ENCODE measurements at regions not wholly inside any gene's neighbourhood (a gene's known extent, or its start where the extent isn't known, plus 50 kb on each side); places are given as distances from the start of the nearest gene placed in this dataset.

DNA sequence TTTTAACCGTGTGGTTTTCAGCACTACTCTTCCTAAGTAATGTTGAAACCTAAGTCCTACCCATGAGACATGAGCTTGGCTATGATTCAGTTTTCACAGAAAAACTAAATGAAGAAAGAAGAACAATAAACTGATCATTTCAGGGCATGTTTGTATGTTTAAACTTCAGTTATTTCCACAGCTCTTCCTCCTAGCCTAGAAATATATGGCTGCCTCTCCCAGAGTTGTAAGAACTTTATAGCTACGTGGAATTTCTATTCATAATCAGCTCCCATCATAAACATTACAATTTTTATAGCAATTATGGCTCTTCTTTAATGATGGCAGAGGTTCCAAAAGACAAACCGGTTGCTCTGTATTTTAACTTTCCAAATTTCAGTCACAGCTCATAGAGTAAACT, 314.7 kb upstream of the ADAMTSL1 start:
- no peak for DNase-seq

DNA sequence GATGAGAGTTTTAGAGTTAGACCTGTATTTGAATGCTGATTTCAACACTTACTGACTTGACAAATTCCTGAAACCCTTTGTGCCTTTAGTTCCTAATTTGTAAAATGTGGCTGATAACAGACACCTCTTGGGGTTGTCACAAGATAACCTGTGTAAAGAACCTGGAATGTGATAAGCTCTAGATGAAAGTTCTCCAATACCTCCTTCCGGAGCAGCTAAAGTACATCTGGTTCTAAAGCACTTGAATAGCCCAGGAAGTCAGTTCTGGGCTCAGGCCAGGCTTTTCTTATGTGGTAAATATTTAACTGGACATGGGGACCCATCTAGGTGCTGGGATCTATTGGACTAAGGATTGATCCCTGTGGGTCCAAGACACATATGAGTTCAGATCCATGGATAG, 310.8 kb upstream of the ADAMTSL1 start:
- no peak for DNase-seq

DNA sequence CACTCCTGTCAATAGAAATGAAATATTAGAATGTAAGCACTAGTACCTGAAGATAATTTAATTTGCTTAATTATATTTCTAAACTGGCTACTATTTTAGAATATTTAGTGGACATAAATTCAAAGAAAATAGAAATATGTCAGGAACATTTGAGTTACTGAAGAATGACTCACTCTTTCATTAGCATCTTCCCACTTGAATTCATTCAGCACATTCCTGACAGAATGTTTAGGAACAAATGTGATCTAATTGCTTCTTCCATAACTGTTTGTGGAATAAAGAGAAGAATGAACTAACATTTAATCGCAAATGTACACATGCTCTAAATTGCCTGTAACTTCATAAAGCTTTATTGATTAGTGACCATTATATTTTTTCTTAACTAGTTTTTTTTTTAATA, 306.2 kb upstream of the ADAMTSL1 start:
- DNase-seq: no peak

DNA sequence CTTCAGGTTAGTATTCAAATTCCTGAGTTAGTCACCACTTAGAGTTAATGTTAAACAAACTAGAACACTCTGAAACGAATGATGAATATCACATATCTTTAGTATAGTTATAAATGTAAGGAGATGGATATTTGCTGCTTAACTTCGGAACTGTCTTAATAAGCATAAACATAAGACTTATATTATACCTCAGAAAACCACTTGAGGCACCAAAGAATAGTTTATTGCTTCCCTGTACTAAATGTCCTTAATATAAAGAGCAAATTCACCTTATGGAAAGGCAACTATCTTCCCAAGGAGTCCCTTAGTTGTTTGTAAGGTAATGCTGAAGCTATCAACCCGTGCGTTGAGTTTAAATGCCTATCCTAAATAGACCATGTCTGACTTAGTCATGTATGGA, 300.0 kb upstream of the ADAMTSL1 start:
- DNase-seq: no peak

DNA sequence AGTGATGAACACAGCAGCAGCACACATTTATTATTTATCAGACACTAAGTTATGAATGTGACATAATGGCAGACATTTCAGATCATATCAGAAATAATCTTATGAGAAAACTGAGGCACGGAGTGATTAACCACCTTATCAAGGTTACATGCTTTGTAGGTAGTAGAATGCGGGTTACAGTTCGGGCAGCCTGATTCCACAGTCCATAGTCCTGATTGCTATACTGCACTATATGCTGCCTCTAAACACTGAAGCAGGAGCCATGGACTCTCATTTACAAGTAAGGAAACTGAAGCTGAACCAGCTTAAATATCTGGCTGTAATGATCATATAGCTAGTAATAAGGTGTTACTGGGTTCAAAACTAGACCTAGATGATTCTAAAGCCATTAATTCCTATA, 291.3 kb upstream of the ADAMTSL1 start:
- no peak for DNase-seq

DNA sequence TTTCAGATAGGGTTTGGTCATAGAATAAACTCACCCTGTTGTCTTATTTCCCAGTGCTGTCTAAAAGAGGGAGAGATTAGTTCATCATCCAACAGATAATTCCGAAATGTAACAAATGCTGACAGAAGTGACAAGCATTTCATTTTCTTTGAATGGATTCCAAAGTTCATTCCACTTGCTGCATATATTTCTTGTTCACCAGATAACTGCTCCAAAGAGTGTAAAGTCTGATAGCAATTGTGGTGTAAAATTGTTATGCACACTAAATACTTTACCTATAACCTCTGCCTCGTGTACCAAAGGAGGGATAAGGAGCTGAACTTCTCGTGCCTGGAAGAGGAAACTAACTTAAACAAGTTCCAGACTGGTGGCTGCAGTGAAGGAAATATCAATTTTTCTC, 290.0 kb upstream of the ADAMTSL1 start:
- DNase-seq: no peak

DNA sequence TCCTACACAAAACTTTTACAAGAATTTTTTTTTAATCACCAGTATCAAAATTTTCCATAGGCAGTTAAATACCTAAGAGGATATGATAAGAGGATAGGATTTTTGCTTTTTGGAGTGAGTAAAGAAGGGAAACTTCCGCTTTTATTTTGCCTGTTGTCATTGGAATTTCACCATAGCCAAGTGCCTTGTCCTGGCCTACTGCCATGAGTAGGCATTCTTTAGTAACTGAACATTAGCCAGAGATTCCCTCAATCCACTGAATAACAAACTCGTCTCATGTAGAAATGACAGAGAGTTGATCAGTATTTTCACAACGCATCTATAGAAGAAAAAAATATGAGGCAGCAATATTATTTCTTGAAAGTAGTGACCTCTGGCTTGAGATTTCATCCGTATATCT, 289.6 kb upstream of the ADAMTSL1 start:
- DNase-seq: no peak

DNA sequence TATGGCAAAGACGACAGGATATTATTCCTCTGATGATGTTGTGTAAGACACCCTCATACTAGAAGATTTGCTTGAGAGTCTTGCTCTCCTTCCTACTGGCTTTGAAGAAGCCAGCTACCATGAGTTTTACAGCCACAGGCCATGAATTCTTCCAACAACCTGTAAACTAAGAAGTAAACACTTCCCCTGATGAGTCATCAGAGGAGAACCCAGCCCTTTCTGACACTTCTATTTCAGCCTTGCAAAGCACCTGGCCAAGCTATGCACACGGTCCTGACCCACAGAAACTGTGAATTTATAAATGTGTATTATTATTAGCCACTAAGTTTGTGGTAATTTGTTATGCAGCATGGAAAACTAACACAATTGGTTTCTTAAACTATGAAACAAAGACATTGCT, 288.8 kb upstream of the ADAMTSL1 start:
- no peak for DNase-seq

DNA sequence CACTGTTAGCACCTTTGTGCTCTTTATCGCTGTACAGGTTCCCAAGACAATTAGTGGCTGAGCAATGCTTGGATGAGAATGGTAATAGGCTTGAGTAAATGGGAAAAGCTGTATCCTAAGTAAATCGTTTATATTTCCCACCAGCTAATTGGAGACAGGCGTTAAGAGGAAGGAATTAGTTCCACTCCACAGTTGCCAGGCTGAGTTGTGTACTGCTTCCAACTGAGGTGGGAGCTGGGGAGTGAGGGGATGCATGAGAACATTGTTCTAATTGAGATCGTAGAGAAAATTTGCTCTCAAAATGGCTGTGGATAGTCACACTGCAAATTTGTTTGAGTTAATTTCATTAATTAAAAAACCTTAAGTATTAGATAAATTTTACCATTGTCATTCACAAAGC, 285.0 kb upstream of the ADAMTSL1 start:
- no peak for DNase-seq

DNA sequence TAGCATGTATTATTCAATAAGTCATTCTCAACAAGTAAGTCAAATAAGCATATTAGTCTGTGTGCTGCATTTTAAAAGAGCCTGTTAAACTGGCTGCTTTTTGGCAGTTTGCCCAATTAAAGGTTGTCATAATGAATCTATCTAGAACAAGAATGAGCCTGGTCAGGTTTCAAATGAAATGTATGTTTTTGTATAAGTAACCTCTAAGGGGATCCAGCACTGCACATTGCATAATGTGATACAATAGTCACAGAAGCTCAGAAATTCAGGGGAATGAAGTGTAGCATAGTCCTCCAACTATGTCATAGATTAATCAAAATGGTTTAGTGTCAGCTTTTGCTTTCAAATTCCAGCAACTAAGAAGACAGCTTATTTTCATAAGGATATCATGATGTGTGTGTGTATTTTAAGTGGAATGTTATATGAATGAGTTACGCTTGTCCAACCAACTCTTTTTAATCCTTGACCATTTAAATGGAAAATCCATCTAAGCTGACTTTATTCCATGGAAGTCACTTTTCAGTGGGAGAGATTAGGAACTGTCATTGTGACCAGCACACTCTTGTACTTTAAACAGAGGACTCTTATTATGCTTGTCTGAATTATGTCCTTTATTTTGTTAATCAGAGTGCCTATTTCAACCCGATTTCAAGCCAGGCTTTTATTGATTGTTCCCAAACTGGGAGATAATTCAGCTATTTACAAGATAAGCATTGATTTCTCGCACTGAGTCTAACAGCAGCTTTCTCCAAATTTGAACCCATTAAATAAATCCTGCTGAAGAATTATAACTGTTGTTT, 283.9 kb upstream of the ADAMTSL1 start:
- no peak for DNase-seq

DNA sequence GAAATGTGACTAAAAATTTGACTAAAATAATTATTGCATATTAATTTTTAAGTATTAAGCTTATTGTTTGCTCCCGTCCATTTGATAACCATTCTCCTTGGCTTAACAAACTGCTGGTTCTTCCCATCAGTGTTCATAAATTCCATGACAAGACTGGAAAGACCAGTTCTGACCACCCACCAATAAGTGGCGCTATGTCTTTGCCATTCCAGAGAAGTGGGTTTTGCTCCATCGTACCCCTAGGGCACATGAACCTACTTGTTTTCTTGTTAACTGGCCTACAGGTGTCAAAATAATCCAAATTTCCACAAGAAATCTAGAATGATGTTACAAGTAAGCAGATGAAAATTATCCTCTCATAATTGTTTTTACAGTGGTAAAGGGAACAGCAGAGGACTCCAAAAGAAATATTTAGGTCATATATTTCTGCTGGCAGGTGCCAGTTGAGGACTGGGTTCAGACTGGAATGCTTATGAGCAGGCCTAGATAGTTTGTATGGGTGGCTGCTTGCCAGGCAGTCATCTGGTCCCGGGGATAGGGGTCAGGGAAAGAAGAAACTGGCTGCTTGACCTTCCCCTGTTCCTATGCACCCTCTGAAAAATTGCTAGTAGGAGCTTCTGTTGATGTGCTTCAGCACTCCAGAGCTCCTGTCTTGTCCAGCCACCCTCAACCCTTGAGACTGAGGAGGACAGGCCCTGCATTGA, 283.1 kb upstream of the ADAMTSL1 start:
- DNase-seq: no peak

DNA sequence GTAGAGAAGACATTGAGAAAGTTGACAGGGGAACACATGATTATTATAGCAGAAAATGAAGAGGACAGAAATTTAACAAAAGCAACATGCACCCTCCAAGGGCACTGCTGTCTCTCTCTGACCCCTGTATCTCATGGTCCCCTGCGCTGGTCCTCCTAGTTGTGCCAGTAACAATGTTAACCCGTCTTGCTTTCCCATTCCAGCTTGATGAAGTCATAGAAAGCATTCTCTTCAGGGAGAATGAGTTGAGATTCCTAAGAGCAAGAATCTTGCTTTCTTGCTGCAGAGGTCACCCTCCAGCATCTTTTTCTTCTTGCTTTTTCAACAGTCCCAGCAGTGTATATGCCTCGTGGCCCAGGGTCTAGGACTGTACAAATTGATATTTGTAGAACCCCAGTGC, 279.6 kb upstream of the ADAMTSL1 start:
- DNase-seq: no peak

DNA sequence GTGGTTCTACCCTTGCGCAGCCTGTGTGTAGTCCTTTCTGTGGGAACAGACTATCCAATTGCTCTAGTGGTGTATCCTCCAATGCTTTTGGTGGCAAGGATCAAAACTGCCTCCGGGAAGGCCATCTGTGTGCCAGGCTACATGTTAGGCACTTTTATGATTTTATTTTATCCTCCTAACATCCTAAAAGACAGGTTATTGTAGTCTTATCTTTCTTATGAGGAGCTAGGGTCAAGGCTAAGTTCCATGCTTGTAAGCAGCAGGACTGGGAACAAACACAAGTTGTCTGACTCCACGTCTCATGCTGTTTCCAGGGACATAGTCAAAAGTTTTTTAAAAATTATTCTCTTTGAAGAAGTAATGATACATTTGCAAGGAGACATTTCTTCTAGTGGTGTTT, 278.7 kb upstream of the ADAMTSL1 start:
- no peak for DNase-seq

DNA sequence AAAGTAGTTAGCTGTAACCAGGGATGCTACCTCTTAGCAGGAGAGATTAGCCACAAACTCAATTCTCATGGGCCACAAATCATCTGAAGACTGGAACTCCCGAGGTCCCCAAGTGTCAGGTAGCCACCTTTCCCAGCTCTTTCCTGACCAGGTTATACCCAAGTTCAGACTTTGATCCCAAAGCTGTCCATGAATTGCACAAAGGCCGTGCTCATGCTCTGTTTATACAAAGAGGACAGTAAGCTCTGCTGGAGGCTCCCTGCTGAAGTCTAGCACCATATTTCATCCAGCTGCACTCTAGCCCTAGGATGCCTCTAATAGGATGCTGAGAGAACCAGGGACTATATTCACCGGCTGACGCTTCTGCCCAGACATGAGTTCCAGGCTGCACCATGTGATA, 271.0 kb upstream of the ADAMTSL1 start:
- DNase-seq: no peak

DNA sequence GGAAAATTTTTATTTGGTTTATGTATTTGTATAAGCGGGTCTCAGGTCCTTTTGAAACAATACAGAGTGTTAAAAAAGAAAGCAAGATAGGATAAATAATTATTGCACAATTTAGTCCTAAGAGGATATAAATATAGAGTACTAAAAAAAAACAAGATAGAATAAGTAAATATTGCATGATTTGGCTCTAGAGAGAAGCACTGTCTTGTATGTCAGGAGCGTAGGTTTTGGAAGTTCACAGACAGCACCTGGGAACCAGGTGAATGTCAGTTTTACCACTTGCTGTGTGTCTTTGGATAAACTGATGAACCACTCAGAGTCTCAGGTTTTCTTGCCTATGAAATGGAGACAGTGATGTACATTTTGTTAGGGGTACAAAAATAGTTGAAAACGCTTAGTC, 266.2 kb upstream of the ADAMTSL1 start:
- no peak for DNase-seq

DNA sequence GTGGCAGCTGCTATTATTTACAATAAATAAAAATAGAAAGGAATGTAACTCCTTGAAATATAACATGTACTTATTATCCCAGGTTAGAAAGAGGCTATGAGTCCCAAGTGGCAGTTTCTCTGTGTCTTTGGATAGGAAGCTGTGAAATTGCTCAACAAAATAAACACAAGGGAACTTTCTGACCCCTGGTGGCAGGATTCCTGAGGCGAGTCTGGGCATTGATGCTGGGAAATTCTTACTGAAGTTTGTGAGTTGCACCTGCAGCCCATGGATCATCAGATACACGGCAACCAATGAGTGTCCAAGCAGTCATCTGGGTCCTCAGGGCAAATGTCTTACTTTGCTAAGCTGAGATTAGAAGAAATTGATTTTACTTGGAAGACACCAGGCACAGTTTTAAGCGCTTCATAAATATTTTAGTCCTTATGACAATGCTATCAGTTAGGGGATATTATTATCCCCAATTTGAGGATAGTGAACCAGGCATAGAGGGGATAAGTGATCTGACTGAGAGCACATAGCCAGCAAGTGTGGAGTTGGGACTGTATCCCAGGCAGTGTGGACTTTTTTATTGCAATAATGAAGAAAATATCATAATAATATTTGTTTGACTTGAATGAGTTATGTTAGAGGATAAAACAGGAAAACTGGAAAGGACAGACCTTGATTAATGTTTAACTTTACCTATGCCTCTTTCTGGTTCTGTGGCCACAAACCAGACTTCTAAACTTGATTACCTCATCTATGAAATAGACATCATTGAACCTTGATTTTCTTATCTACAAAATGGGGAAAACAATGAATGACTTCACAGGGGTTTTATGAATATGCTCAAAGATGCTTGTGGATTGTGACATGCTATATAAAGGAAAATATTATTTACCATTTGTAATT, 265.5 kb upstream of the ADAMTSL1 start:
- DNase-seq: peak; percentile 41

DNA sequence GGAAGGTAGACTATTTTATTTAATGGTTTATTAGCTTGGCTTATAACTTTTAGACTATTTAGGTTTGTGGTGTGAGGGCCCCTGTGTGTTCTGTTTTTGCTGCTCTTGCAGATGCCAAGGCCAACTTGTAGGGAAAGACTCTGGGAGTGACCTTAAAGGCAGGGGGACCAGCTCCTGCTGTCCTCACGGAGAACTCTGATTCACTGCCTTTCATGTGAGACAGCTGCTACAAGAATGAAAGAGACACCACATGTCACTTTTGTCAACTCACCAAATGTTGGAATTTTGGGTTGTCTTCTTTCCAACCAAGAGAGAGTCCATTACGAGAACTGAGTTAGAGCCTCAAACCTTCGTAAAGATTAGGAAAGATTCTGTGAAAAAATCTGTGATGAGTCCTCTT, 258.3 kb upstream of the ADAMTSL1 start:
- no peak for DNase-seq

DNA sequence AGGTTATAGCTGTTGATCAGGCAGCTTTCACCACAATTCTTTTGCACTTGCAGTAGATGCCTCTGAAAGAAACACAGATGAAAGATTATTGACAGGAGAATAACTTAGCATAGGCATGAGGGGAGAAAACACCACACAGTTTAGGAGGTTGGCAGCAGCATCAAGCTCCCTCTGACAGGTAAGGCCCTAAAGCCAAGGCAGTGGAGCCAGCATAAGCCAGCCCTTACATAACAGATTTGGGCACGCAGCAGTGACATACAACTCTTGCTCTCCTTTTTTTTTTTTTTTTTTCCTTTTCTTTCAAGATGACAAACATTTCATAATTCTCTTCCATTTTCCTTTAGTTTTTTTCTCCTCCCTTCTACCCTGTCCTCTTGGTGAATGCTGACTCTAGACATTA, 257.6 kb upstream of the ADAMTSL1 start:
- no peak for DNase-seq

DNA sequence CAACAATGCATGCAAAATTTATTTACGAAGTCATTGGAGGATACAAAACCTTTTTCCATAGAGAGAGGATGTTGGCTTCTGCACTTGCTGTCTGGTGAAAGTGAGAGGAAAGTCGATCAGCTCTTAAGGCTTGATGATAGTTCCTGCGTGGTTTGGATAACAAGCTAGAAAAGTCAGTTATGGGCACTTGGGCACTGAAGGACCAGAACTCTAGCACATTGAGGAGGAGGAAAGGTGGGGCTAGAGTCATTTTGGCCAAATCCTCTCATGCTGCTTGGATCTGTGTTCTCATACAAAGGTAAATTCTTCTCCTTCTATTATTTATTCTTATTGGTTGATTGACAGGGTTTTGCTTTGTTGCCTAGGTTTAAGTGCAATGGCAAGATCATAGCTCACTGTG, 245.9 kb upstream of the ADAMTSL1 start:
- DNase-seq: no peak

DNA sequence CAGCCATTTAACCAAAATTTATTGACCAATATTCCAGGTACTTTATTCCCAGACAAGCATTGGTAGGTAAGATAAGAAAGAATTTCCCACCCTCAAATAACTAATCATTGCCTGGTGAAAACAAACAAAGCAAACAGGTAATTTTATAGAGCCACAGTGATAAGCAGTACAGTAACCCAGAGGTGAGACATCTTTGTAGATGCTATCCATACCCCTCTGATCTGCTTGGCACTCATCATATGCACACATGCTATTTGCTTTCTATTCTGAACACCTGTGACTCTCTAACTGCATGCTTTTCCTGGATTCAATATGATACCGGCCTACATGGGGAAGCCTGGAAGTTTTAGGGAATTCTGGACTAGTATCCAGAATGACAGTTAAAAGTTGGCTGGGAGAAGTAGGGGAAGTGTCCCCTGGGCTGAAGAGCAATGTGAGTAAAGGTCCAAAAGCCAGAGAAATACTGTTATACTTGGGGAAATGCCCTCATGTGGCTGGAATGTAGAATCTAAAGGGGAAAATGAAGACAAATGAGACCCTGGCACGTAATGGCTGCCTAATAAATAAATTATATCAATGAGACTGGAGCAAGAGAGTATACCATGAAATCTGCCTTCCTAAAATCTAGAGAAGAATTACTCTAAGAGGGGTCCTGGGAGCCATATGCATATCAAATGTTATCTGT, 243.8 kb upstream of the ADAMTSL1 start:
- no peak for DNase-seq

DNA sequence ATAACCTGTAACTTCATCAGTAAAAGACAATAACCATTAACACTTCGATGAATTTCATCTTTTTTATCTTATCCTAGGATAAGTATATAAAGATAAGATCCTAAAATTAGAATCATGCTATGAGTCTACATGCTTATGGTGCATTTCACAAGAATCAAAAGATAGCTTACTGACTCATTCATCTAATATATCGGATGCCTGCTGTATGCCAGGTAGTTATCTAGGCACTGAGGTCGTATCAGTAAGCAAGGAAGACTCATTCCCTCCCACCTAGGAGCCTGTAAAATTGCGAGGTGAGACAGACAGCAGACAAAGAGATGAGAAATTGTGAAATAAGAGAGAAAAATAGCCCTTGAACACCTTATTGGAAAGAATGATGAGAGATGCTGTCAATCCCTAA, 240.6 kb upstream of the ADAMTSL1 start:
- no peak for DNase-seq

DNA sequence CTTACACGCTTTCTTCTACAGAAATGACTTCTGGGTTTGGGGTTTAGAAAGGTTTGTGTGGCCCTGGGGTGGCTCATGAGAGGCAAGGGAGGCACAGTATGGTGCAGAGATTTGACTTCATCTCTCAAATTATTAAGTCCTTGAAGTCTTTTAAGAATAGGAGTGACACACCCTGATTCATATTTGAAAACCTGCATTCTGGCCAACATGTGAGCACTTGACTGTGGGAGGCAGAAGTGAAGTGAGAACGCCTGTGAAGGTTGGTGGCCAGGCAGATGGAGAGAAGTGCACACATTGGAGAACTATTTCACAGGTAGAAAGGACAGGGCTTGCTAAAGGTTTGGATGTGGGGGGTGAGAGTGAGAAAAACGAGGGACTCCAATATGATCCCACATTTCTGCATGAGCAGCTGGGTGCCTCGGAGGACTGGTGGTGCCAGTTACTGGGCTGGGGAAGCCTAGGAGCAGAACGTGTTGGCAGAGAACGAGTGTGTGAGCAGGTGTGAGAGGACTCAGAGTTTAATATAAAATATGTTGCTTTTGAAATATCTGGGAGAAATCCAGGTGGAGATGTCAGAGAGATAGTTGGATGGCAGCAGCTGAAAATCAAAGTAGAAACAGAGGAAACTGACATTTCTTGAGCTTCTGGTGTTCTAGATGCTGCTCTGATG, 240.0 kb upstream of the ADAMTSL1 start:
- no peak for DNase-seq

Measured in skin of body (tissue), 1 donor.